SK-N-SH (cell line): ENCODE measurements at regions not wholly inside any gene's neighbourhood (a gene's known extent, or its start where the extent isn't known, plus 50 kb on each side); places are given as distances from the start of the nearest gene placed in this dataset.

Source experiments
- CTCF ChIA-PET: fragments of 300-600, 350-600 bp; formaldehyde crosslinking; extraction: SDS; loops from one replicate; lab custom pipeline; 2021; lab: Yijun Ruan, JAX
- POLR2A ChIA-PET: fragments of 350-600 bp; sonication (Branson Sonifier 250); formaldehyde crosslinking; extraction: SDS; loops from one replicate; lab custom pipeline; 2020; ENCODE audit warnings: antibody characterized with exemption, inconsistent platforms; lab: Yijun Ruan, JAX
- DNase-seq: peaks from one replicate; pipeline ENCODE4 v3.0.0; 2012
- H2AFZ ChIP-seq: fragments of 200-600 bp; sonication (generic); 2 replicates; pipeline ENCODE4 v1.8.1; 2016; ENCODE audit warnings: antibody characterized with exemption, mild to moderate bottlenecking, low read depth
- H3F3A ChIP-seq: fragments of 200-600 bp; sonication (generic); replicated peaks from 2 replicates; pipeline ENCODE3; 2016; ENCODE audit warnings: antibody characterized with exemption, mild to moderate bottlenecking; ENCODE audit not compliant: insufficient read depth
- H3K27ac ChIP-seq, 2 experiments: fragments of 200-500 bp in 1 of 2; fragments of 200-600 bp in 1 of 2; sonication (Bioruptor generic) in 1 of 2; sonication (generic), shearing (Covaris generic) in 1 of 2; 2 replicates each; pipeline versions ENCODE4 v1.5.1 to v1.6.1; 2014 to 2016; ENCODE audit warnings: low read depth in 2 of 2, inconsistent platforms in 1 of 2, low read length in 1 of 2, mild to moderate bottlenecking in 1 of 2, mixed read lengths in 1 of 2
- H3K27me3 ChIP-seq: fragments of 200-600 bp; sonication (generic), shearing (Covaris generic); 2 replicates; pipeline ENCODE4 v1.6.1; 2016; ENCODE audit warnings: mixed run types; ENCODE audit not compliant: insufficient read depth
- H3K36me3 ChIP-seq, 2 experiments: fragments of 200-500 bp in 1 of 2; fragments of 200-600 bp in 1 of 2; sonication (Bioruptor generic) in 1 of 2; sonication (generic) in 1 of 2; replicated peaks in 1 of 2; 2 replicates each; pipeline versions ENCODE3 to v1.5.1; 2014 to 2016; ENCODE audit warnings: low read length in 1 of 2, mild to moderate bottlenecking in 1 of 2; ENCODE audit not compliant: insufficient read depth in 2 of 2, control insufficient read depth in 1 of 2
- H3K4me1 ChIP-seq, 2 experiments: fragments of 200-500 bp in 1 of 2; fragments of 200-600 bp in 1 of 2; sonication (Bioruptor generic) in 1 of 2; sonication (generic), shearing (Covaris generic) in 1 of 2; 2 replicates each; pipeline versions ENCODE4 v1.5.1 to v1.6.1; 2014 to 2016; ENCODE audit warnings: low read depth in 1 of 2, low read length in 1 of 2, mixed run types in 1 of 2; ENCODE audit not compliant: insufficient read depth in 2 of 2, control insufficient read depth in 1 of 2
- H3K4me2 ChIP-seq: fragments of 200-600 bp; sonication (generic), shearing (Covaris generic); 2 replicates; pipeline ENCODE4 v1.6.1; 2017; ENCODE audit warnings: mixed run types
- H3K4me3 ChIP-seq, 2 experiments: fragments of 200-500 bp in 1 of 2; fragments of 200-600 bp in 1 of 2; sonication (Bioruptor generic) in 1 of 2; sonication (generic), shearing (Covaris generic) in 1 of 2; 2 replicates each; pipeline versions ENCODE4 v1.5.1 to v1.8.1; 2014 to 2016; ENCODE audit warnings: low read depth in 2 of 2, inconsistent platforms in 1 of 2, low read length in 1 of 2, mild to moderate bottlenecking in 1 of 2, mixed read lengths in 1 of 2, moderate library complexity in 1 of 2
- H3K79me2 ChIP-seq: fragments of 200-600 bp; sonication (generic); 2 replicates; pipeline ENCODE4 v1.8.1; 2017; ENCODE audit warnings: mild to moderate bottlenecking; ENCODE audit not compliant: insufficient read depth
- H3K9ac ChIP-seq: fragments of 200-600 bp; sonication (generic); 2 replicates; pipeline ENCODE4 v1.6.1; 2017; ENCODE audit warnings: mixed run types
- H3K9me2 ChIP-seq: fragments of 200-600 bp; sonication (generic); 2 replicates; pipeline ENCODE4 v1.6.1; 2017; ENCODE audit warnings: mixed run types
- H3K9me3 ChIP-seq: fragments of 200-600 bp; sonication (generic); 2 replicates; pipeline ENCODE4 v1.6.1; 2017; ENCODE audit warnings: mixed run types, mild to moderate bottlenecking, moderate library complexity
- H4K20me1 ChIP-seq: fragments of 200-600 bp; sonication (generic); 2 replicates; pipeline ENCODE4 v1.6.1; 2017; ENCODE audit warnings: mild to moderate bottlenecking, mixed run types; ENCODE audit not compliant: insufficient read depth
- CHD2 ChIP-seq: fragments of 150-350 bp; IDR thresholded peaks from 2 replicates; pipeline ENCODE4 v1.6.1; 2018; ENCODE audit warnings: low read length; ENCODE audit not compliant: partially characterized antibody
- GATA2 ChIP-seq: sonication (generic); formaldehyde crosslinking; IDR thresholded peaks from 2 replicates; pipeline ENCODE4 v1.5.0; 2020; ENCODE audit warnings: mild to moderate bottlenecking, missing genetic modification reagents
- MEF2A ChIP-seq: IDR thresholded peaks from 2 replicates; pipeline ENCODE4 v1.4.0; 2012; ENCODE audit warnings: low read depth, borderline replicate concordance
- MXI1 ChIP-seq: IDR thresholded peaks from 2 replicates; pipeline ENCODE4 v1.6.1; 2012; ENCODE audit warnings: mild to moderate bottlenecking, low read depth, low read length, improper control_type of control experiment
- NRF1 ChIP-seq: IDR thresholded peaks from 2 replicates; pipeline ENCODE4 v1.6.1; 2012; ENCODE audit warnings: low read depth, mild to moderate bottlenecking, low read length
- PBX3 ChIP-seq: IDR thresholded peaks from 2 replicates; pipeline ENCODE4; 2012
- RFX5 ChIP-seq: IDR thresholded peaks from 2 replicates; pipeline ENCODE4 v1.6.1; 2012; ENCODE audit warnings: mild to moderate bottlenecking, improper control_type of control experiment, low read length
- TEAD4 ChIP-seq: IDR thresholded peaks from 2 replicates; pipeline ENCODE4 v1.4.0; 2012; ENCODE audit warnings: mild to moderate bottlenecking, borderline replicate concordance; ENCODE audit not compliant: insufficient read depth
- WGBS: methylation state at CpG from one replicate; pipeline ENCODE4 v1.1.6; 2017; ENCODE audit warnings: low lambda C conversion rate; 5-methylcytosine and 5-hydroxymethylcytosine counted together
- TF ChIP-seq, protein P1 (sequence below): IDR thresholded peaks from 2 replicates; pipeline ENCODE4 v1.6.1; 2012; ENCODE audit warnings: mild to moderate bottlenecking, low read depth, low read length, moderate library complexity
- TF ChIP-seq, protein P2 (sequence below): IDR thresholded peaks from 2 replicates; pipeline ENCODE4 v1.4.0; 2012; ENCODE audit warnings: low read depth, borderline replicate concordance
- TF ChIP-seq, protein P3 (sequence below): fragments of 150-350 bp; IDR thresholded peaks from 2 replicates; pipeline ENCODE4 v1.6.1; 2016; ENCODE audit warnings: mild to moderate bottlenecking, low read depth, low read length

GRCh38 chr3:59658274-59658673, 608.4 kb upstream of the CFAP20DC start (continued):
- TF ChIP-seq, protein P1, sequence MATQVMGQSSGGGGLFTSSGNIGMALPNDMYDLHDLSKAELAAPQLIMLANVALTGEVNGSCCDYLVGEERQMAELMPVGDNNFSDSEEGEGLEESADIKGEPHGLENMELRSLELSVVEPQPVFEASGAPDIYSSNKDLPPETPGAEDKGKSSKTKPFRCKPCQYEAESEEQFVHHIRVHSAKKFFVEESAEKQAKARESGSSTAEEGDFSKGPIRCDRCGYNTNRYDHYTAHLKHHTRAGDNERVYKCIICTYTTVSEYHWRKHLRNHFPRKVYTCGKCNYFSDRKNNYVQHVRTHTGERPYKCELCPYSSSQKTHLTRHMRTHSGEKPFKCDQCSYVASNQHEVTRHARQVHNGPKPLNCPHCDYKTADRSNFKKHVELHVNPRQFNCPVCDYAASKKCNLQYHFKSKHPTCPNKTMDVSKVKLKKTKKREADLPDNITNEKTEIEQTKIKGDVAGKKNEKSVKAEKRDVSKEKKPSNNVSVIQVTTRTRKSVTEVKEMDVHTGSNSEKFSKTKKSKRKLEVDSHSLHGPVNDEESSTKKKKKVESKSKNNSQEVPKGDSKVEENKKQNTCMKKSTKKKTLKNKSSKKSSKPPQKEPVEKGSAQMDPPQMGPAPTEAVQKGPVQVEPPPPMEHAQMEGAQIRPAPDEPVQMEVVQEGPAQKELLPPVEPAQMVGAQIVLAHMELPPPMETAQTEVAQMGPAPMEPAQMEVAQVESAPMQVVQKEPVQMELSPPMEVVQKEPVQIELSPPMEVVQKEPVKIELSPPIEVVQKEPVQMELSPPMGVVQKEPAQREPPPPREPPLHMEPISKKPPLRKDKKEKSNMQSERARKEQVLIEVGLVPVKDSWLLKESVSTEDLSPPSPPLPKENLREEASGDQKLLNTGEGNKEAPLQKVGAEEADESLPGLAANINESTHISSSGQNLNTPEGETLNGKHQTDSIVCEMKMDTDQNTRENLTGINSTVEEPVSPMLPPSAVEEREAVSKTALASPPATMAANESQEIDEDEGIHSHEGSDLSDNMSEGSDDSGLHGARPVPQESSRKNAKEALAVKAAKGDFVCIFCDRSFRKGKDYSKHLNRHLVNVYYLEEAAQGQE, result no peak
- TF ChIP-seq NRF1 (no peak), MXI1 (no peak), RFX5 (no peak)

DNA sequence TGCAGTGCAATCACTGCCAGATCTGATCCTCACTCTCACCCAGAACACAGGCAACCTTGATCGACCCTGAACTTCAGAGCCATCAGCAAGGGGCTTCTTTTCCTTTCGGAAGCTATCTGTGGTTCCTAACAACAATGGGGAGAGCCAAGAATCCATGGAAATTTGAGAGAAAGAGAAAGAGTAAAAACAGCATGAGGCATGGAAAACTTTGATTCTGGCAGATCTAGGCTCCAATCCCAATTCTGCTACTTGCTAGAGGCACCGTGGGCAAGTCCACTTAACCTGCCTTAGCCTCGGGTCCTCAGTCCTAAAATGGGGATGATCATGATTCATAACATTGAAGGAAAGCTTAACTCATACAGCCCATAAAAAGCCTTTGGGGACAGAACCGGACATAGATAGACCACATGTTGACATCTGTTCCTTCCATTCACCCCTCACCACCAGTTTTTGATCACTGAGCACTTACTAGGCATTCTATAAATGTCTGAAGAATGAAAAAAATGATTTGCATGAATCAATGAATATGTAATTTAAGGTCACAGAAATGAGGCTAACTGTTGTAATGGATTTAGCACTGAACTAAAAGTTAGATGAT, 605.7 kb upstream of the CFAP20DC start:
- no peak overlapping the region for H3K4me2 ChIP-seq
- H3F3A ChIP-seq, result no peaks in the 10 kb centered on the region
- ChIA-PET CTCF (no interaction called here), POLR2A (interaction anchor here (0.7 kb wide), 1 partner anchor 528 kb away, joined by 3 read pairs; no protein-coding TSS in a partner anchor)
- no peaks in the 10 kb centered on the region for H3K9me2 ChIP-seq
- H3K4me1 ChIP-seq, result no peaks in the 10 kb centered on the region
- H3K9me3 ChIP-seq, result no peaks in the 10 kb centered on the region
- no peak overlapping the region for H3K27ac ChIP-seq
- no peaks in the 10 kb centered on the region for H3K27me3 ChIP-seq
- 33% methylated on average over 5 of the region's 5 CpGs for WGBS
- no peak for DNase-seq
- H3K79me2 ChIP-seq, result no peaks in the 10 kb centered on the region
- H3K9ac ChIP-seq, result no peak overlapping the region
- H2AFZ ChIP-seq, result no peak overlapping the region
- H4K20me1 ChIP-seq, result no peaks in the 10 kb centered on the region
- H3K36me3 ChIP-seq, result no peaks in the 10 kb centered on the region
- TF ChIP-seq, protein P2, sequence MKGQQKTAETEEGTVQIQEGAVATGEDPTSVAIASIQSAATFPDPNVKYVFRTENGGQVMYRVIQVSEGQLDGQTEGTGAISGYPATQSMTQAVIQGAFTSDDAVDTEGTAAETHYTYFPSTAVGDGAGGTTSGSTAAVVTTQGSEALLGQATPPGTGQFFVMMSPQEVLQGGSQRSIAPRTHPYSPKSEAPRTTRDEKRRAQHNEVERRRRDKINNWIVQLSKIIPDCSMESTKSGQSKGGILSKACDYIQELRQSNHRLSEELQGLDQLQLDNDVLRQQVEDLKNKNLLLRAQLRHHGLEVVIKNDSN, result no peak
- no peak overlapping the region for H3K4me3 ChIP-seq

DNA sequence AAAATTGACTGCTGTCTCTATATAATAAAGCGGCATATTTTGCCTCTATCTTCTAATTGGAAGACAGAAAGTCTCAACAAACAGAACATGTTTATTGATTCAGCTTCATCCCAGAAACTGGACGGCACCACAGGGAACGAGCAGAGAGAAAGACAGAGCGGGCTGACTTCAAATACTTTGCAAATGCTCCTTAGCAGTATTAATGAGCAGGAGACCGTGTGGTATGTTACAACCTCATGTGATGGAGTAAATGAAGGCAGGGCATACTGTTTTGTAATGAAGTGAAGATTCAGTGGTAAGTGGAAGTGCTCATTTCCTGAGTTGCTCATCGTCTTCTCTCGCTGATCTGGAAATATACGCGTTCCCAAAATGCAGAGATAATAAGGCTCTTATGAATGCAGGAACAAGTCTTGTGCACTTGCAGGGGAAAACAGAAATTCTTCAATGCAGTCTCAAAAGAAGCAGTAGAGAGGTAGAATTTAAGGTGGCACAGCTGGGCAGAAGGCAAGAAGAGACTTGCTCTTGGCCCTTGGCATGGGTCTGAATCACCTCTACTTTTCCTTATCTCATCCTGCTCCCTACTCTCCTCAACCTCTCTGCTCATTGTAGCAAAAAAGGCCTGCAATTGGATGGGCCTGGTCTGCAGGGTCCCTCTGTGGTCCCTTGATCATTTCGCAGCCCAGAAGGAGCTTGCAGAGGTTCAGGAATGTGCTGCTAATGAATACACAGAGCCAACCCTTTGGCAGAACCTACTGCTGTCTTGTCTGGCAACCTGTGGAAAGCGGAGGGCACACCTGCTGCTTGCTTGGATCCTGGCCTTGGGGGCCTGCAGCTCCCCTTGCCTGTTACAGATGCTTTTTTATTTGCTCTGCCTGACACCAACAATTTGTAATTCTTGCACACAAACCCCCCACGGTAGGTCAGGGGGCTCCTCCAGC, 604.9 kb upstream of the CFAP20DC start:
- Histone ChIP-seq H3K9me2 (no peaks in the 10 kb centered on the region), H3K4me2 (no peak overlapping the region), H3F3A (no peaks in the 10 kb centered on the region), H3K36me3 (no peaks in the 10 kb centered on the region), H3K27me3 (no peaks in the 10 kb centered on the region), H2AFZ (no peak overlapping the region), H4K20me1 (no peaks in the 10 kb centered on the region), H3K27ac (no peak overlapping the region), H3K79me2 (no peaks in the 10 kb centered on the region), H3K9me3 (no peaks in the 10 kb centered on the region), H3K4me1 (no peaks in the 10 kb centered on the region), H3K9ac (no peak overlapping the region), H3K4me3 (no peak overlapping the region)
- CTCF ChIA-PET, result no interaction called here
- POLR2A ChIA-PET, result no interaction called here
- no peak for DNase-seq
- WGBS, result 55% methylated on average over 12 of the region's 12 CpGs
- TF ChIP-seq TEAD4 (no peak), GATA2 (no peak), PBX3 (no peak), MEF2A (no peak), CHD2 (no peak)
- TF ChIP-seq, protein P1, result no peak
- TF ChIP-seq, protein P3, sequence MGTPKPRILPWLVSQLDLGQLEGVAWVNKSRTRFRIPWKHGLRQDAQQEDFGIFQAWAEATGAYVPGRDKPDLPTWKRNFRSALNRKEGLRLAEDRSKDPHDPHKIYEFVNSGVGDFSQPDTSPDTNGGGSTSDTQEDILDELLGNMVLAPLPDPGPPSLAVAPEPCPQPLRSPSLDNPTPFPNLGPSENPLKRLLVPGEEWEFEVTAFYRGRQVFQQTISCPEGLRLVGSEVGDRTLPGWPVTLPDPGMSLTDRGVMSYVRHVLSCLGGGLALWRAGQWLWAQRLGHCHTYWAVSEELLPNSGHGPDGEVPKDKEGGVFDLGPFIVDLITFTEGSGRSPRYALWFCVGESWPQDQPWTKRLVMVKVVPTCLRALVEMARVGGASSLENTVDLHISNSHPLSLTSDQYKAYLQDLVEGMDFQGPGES, result no peak
